ENCODE measurements at regions not wholly inside any gene's neighbourhood (a gene's known extent, or its start where the extent isn't known, plus 50 kb on each side); places are given as distances from the start of the nearest gene placed in this dataset.
"Not testable (repeated sequence)": the region's sequence is repeated elsewhere in the genome, so short reads cannot be mapped to it uniquely, and the experiment has no call there.

GRCh38 chr12:82300611-82301010 lies 57.6 kb downstream of the CCDC59 start:
- intact Hi-C loops (cut with DNase I), result no loop called here
- Histone ChIP-seq H3K4me1 (no peaks in the 10 kb centered on the region), H3K27ac (no peak overlapping the region), H3K27me3 (no peaks in the 10 kb centered on the region), H3K4me3 (no peak overlapping the region), H3K9me3 (no peaks in the 10 kb centered on the region), H3K36me3 (no peaks in the 10 kb centered on the region)
- ATAC-seq (no peak), DNase-seq (no peak)
- TF ChIP-seq, protein P1, sequence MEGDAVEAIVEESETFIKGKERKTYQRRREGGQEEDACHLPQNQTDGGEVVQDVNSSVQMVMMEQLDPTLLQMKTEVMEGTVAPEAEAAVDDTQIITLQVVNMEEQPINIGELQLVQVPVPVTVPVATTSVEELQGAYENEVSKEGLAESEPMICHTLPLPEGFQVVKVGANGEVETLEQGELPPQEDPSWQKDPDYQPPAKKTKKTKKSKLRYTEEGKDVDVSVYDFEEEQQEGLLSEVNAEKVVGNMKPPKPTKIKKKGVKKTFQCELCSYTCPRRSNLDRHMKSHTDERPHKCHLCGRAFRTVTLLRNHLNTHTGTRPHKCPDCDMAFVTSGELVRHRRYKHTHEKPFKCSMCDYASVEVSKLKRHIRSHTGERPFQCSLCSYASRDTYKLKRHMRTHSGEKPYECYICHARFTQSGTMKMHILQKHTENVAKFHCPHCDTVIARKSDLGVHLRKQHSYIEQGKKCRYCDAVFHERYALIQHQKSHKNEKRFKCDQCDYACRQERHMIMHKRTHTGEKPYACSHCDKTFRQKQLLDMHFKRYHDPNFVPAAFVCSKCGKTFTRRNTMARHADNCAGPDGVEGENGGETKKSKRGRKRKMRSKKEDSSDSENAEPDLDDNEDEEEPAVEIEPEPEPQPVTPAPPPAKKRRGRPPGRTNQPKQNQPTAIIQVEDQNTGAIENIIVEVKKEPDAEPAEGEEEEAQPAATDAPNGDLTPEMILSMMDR (IDR thresholded peaks at IDR 0.05), result no peak

DNA sequence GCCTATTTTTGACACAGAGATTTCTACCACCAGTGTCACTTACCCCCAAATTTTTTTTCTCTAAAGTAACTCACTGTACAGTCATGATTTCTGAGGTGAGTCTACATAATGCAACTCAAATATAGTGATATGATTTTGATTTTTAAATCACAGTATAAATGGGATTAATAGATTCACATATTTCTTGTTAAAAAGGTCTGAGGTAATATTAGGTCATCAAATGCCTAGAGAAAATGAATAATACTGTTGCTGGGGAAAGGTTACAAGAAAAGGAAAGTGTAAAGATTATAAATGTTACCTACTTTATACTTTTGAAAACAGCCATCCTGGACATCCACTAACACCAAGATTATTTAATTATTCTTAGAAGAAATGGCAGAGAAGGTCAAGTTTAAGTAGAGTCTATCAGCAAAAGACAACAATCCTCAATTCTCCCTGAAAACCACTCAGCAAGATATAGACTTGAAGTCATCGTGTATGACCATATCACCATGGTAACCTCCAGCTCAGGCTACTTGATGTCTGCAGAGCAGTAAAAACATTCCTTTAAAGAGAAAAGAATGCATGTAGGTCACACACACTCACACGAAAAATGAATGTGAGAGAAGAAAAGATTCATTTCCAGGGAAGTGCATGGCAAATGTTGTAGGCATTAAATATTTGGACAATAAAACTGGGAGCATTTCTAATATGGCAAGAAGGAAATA lies 58.7 kb downstream of the CCDC59 start:
- intact Hi-C loops (cut with DNase I), result no loop called here
- no peak overlapping the region for H3K27ac ChIP-seq
- H3K9me3 ChIP-seq, result no peaks in the 10 kb centered on the region
- no peaks in the 10 kb centered on the region for H3K27me3 ChIP-seq
- H3K4me1 ChIP-seq, result no peaks in the 10 kb centered on the region
- TF ChIP-seq, protein P1 (IDR thresholded peaks at IDR 0.05), result no peak
- no peak for ATAC-seq
- no peaks in the 10 kb centered on the region for H3K36me3 ChIP-seq
- DNase-seq, result no peak
- H3K4me3 ChIP-seq, result no peak overlapping the region

DNA sequence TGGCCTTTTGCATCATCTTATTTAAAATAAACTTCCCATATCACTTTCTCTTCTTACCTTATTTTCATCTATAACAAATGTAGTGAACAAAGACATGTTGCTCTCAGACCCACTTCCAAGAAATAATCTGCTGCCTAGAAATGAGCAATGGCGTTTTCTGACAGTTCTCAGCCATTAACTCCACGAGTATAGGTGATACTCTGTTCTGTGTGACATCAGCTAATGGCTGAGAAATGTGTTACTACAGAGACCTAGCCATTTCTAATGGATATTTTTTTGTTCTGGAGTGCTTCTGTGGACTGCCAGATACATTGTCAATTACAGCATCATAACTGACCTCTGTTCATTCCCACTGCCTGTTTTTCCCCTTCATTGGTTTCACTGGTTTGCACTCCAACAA lies 67.8 kb downstream of the CCDC59 start:
- Histone ChIP-seq H3K27ac (no peak overlapping the region), H3K27me3 (no peaks in the 10 kb centered on the region), H3K36me3 (no peaks in the 10 kb centered on the region), H3K4me1 (no peaks in the 10 kb centered on the region), H3K4me3 (no peak overlapping the region), H3K9me3 (no peaks in the 10 kb centered on the region)
- TF ChIP-seq, protein P1 (IDR thresholded peaks at IDR 0.05), result no peak
- no peak for DNase-seq
- intact Hi-C loops (cut with DNase I), result no loop called here
- no peak for ATAC-seq

DNA sequence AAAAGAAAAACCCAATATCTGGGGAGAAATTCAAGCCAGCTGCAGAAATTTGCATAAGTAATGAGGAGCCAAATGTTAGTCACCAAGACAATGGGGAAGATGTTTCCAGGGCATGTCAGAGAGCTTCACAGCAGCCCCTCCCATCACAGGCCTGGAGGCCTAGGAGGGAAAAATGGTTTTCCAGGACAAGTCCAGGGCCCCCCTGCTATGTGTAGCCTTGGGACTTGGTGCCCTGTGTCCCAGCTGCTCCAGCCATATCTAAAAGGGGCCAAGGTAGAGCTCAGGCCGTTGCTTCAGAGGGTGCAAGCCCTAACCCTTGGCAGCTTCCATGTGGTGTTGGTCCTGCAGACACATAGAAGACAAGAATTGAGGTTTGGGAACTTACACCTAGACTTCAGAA lies 76.9 kb downstream of the CCDC59 start:
- H3K36me3 ChIP-seq; H3K4me1 ChIP-seq; H3K9me3 ChIP-seq; intact Hi-C loops (cut with DNase I); DNase-seq; H3K27ac ChIP-seq; H3K27me3 ChIP-seq; H3K4me3 ChIP-seq; ATAC-seq: not testable (repeated sequence)

DNA sequence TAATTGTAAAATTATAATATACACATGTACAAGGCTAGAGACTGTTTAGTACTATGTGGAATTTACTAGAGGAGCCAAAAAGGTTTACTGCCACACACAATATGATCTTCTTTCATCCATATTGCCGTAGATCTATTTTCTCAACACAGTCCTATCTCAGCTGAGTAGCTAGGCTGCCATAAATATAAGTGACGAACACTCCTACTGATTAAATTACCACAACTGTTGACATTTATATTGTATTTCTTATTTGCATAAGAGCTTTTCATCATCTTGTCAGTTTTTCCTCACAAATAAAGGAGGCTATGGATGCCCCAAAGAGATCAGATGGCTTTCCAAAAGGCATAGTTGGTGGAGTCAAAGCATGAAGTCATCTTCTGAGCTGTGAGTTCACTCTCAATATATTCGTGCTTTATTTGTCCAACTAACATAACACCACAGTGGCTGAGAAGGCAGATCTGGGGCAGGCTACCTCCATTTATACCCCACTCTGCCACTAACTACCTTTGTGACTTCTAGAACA lies 78.6 kb downstream of the CCDC59 start:
- H3K27me3 ChIP-seq, result no peaks in the 10 kb centered on the region
- ATAC-seq, result no peak

GRCh38 chr12:82277582-82277981 lies 80.6 kb downstream of the CCDC59 start:
- intact Hi-C loops (cut with DNase I), result no loop called here
- H3K4me3 ChIP-seq, result no peak overlapping the region
- DNase-seq (no peak), ATAC-seq (no peak)
- no peaks in the 10 kb centered on the region for H3K36me3 ChIP-seq
- H3K27me3 ChIP-seq, result no peaks in the 10 kb centered on the region
- no peaks in the 10 kb centered on the region for H3K9me3 ChIP-seq
- H3K27ac ChIP-seq, result no peak overlapping the region
- TF ChIP-seq, protein P1 (IDR thresholded peaks at IDR 0.05), result no peak
- no peaks in the 10 kb centered on the region for H3K4me1 ChIP-seq

More for the DNA sequence above, 78.6 kb downstream of the CCDC59 start:
- Histone ChIP-seq H3K27ac (no peak overlapping the region), H3K4me1 (no peaks in the 10 kb centered on the region), H3K4me3 (no peak overlapping the region), H3K36me3 (no peaks in the 10 kb centered on the region), H3K9me3 (no peaks in the 10 kb centered on the region)
- no peak for DNase-seq
- intact Hi-C loops (cut with DNase I), result no loop called here
- TF ChIP-seq, protein P1 (IDR thresholded peaks at IDR 0.05), result no peak

Data from upper lobe of right lung (tissue), 1 donor.